Tibial nerve (tissue), 4 donors: ENCODE measurements at regions not wholly inside any gene's neighbourhood (a gene's known extent, or its start where the extent isn't known, plus 50 kb on each side); places are given as distances from the start of the nearest gene placed in this dataset.

Experiments used
- DNase-seq, 2 donors: peaks; one replicate each; pipeline ENCODE4 v3.0.0-alpha.2; 2019; ENCODE audit warnings: low spot score in 2 of 2
- H3K27ac ChIP-seq, 4 donors: fragments of 200-600 bp; sonication (generic) in 3 of 4; one replicate each; pipeline ENCODE4 v1.5.1; 2017 to 2019; ENCODE audit warnings: mild to moderate bottlenecking in 1 of 4
- H3K27me3 ChIP-seq, 2 donors: fragments of 200-600 bp; sonication (generic) in 1 of 2; one replicate each; pipeline versions ENCODE4 v1.5.1 to v1.6.0; 2017 to 2019
- H3K36me3 ChIP-seq, 3 donors: fragments of 200-600 bp; sonication (generic); one replicate each; pipeline ENCODE4 v1.5.1; 2018 to 2019
- H3K4me1 ChIP-seq, 4 donors: fragments of 200-600 bp; sonication (generic) in 3 of 4; one replicate each; pipeline ENCODE4 v1.5.1; 2017 to 2019
- H3K4me3 ChIP-seq, 4 donors: fragments of 200-600 bp; sonication (generic) in 3 of 4; one replicate each; pipeline ENCODE4 v1.5.1; 2017 to 2019; ENCODE audit warnings: mild to moderate bottlenecking in 1 of 4, moderate library complexity in 1 of 4
- H3K9me3 ChIP-seq, 4 donors: fragments of 200-600 bp; sonication (generic) in 3 of 4; one replicate each; pipeline ENCODE4 v1.5.1; 2017 to 2019
- CTCF ChIP-seq, 5 experiments: fragments of 200-600 bp in 3 of 5; fragments of 450-650 bp in 2 of 5; sonication (generic) in 3 of 5; IDR thresholded peaks; one replicate each; pipeline ENCODE4 v1.5.1; 2016 to 2019; ENCODE audit warnings: antibody characterized with exemption in 5 of 5, mild to moderate bottlenecking in 3 of 5, moderate library complexity in 2 of 5
- EP300 ChIP-seq, 2 donors: sonication (generic); formaldehyde crosslinking; IDR thresholded peaks; one replicate each; pipeline ENCODE4 v1.6.1; 2017; ENCODE audit warnings: antibody characterized with exemption in 2 of 2, mild to moderate bottlenecking in 1 of 2
- POLR2A ChIP-seq, 2 donors: fragments of 450-650 bp; IDR thresholded peaks; one replicate each; pipeline ENCODE4 v1.6.1; 2017; ENCODE audit warnings: antibody characterized with exemption in 2 of 2, mild to moderate bottlenecking in 2 of 2, moderate library complexity in 2 of 2
- WGBS, 2 donors: methylation state at CpG; one replicate each; pipeline ENCODE4 v1.1.5; 2018; 5-methylcytosine and 5-hydroxymethylcytosine counted together

GRCh38 chr3:84742915-84743425, 215.8 kb upstream of the CADM2 start:
- Histone ChIP-seq H3K9me3 (no peaks in the 10 kb centered on the region), H3K4me1 (no peaks in the 10 kb centered on the region), H3K27ac (no peak overlapping the region), H3K4me3 (no peak overlapping the region), H3K36me3 (no peaks in the 10 kb centered on the region), H3K27me3 (no peaks in the 10 kb centered on the region)
- TF ChIP-seq EP300 (IDR thresholded peaks at IDR 0.05) (no peak), POLR2A (IDR thresholded peaks at IDR 0.05) (no peak), CTCF (IDR thresholded peaks at IDR 0.05) (no peak)
- 78 to 82% methylated on average over 2 of the region's 2 CpGs for WGBS, 2 donors
- DNase-seq: no peak

DNA sequence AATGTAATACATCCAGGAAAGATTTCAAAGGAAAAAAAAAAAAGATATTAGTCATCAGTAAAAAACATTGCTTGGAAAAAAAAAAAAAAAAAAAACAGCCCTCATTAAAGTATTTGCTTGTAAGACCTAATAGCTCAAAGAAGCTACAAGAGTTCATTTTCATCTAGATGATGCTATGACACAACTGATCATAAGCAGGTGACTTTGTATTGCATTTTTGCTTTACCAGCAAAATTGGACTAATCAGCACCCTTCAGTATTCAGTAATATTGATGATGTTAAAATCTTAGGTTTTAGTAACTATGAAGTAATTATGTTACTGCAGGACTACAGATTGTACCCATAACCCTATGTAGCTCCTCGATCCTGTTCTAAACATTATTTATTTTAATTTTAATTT, 214.7 kb upstream of the CADM2 start:
- WGBS, 2 donors: 92 to 94% methylated on average over 1 of the region's 1 CpG
- Histone ChIP-seq H3K9me3 (no peaks in the 10 kb centered on the region), H3K27me3 (no peaks in the 10 kb centered on the region), H3K4me1 (no peaks in the 10 kb centered on the region), H3K27ac (no peak overlapping the region), H3K4me3 (no peak overlapping the region), H3K36me3 (no peaks in the 10 kb centered on the region)
- DNase-seq: no peak
- no peak for TF ChIP-seq CTCF (IDR thresholded peaks at IDR 0.05)
- TF ChIP-seq EP300 (IDR thresholded peaks at IDR 0.05): no peak
- no peak for TF ChIP-seq POLR2A (IDR thresholded peaks at IDR 0.05)

GRCh38 chr3:84755860-84756259, 202.9 kb upstream of the CADM2 start:
- no peak for TF ChIP-seq CTCF (IDR thresholded peaks at IDR 0.05)
- no peak for TF ChIP-seq POLR2A (IDR thresholded peaks at IDR 0.05)
- TF ChIP-seq EP300 (IDR thresholded peaks at IDR 0.05): no peak
- no peaks in the 10 kb centered on the region for H3K36me3 ChIP-seq
- H3K4me1 ChIP-seq: no peaks in the 10 kb centered on the region
- DNase-seq: no peak
- no peak overlapping the region for H3K4me3 ChIP-seq
- WGBS, 2 donors: 86 to 90% methylated on average over 11 to 13 of the region's 13 CpGs
- H3K27me3 ChIP-seq: no peaks in the 10 kb centered on the region
- H3K9me3 ChIP-seq: peaks cover 0 to 9% (median 0%) of the 10 kb centered on the region in 4 donors
- H3K27ac ChIP-seq: no peak overlapping the region

DNA sequence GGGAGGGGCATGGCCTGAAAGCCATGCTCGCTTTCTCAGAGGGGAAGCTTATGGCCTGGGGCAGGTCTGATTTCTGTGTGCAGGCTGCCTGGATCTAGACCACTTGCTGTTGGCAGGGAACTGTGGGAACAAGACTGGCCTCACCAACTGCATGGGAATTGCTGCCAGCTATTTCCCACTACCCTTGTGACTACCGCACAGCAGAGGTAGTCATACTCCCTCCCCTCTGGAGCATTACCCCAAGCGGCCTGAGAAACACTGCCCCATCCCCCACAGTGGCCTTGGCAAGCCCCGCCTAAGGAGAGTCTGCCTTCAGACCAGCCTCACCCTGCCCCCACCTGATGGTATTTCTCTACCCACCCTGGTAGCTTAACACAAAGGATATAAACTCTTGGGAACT, 199.4 kb upstream of the CADM2 start:
- H3K4me3 ChIP-seq: no peak overlapping the region
- H3K36me3 ChIP-seq: no peaks in the 10 kb centered on the region
- H3K9me3 ChIP-seq: no peaks in the 10 kb centered on the region
- no peaks in the 10 kb centered on the region for H3K27me3 ChIP-seq
- H3K27ac ChIP-seq: no peak overlapping the region
- DNase-seq: no peak
- no peak for TF ChIP-seq POLR2A (IDR thresholded peaks at IDR 0.05)
- 78 to 91% methylated on average over 4 of the region's 4 CpGs for WGBS, 2 donors
- H3K4me1 ChIP-seq: no peaks in the 10 kb centered on the region

- H3K36me3 ChIP-seq: no peaks in the 10 kb centered on the region
- H3K27me3 ChIP-seq: no peaks in the 10 kb centered on the region
- no peak for TF ChIP-seq CTCF (IDR thresholded peaks at IDR 0.05)
- TF ChIP-seq EP300 (IDR thresholded peaks at IDR 0.05): no peak
- TF ChIP-seq POLR2A (IDR thresholded peaks at IDR 0.05): no peak
- WGBS, 2 donors: 64% methylated on average over 1 of the region's 1 CpG
- H3K27ac ChIP-seq: no peak overlapping the region
- H3K4me3 ChIP-seq: no peak overlapping the region
- H3K9me3 ChIP-seq: no peaks in the 10 kb centered on the region
- H3K4me1 ChIP-seq: no peaks in the 10 kb centered on the region
- no peak for DNase-seq
Observed at GRCh38 chr3:84772841-84773240, 185.9 kb upstream of the CADM2 start.

- no peak for DNase-seq
- WGBS, 2 donors: 90 to 93% methylated on average over 1 of the region's 1 CpG
Observed at GRCh38 chr3:84783281-84783680, 175.5 kb upstream of the CADM2 start.

More at GRCh38 chr3:84783281-84783680, 175.5 kb upstream of the CADM2 start:
- no peak overlapping the region for H3K27ac ChIP-seq
- H3K36me3 ChIP-seq: no peaks in the 10 kb centered on the region
- no peaks in the 10 kb centered on the region for H3K4me1 ChIP-seq
- peaks cover 0 to 10% (median 0%) of the 10 kb centered on the region in 4 donors for H3K9me3 ChIP-seq
- no peak for TF ChIP-seq POLR2A (IDR thresholded peaks at IDR 0.05)
- TF ChIP-seq EP300 (IDR thresholded peaks at IDR 0.05): no peak
- TF ChIP-seq CTCF (IDR thresholded peaks at IDR 0.05): no peak
- H3K27me3 ChIP-seq: no peaks in the 10 kb centered on the region
- no peak overlapping the region for H3K4me3 ChIP-seq
